Caco-2 (cell line): ENCODE measurements at regions not wholly inside any gene's neighbourhood (a gene's known extent, or its start where the extent isn't known, plus 50 kb on each side); places are given as distances from the start of the nearest gene placed in this dataset.

ENCODE experiments used
- BruUV-seq: library from RNA; stranded (reverse); fragments of 400-500 nt; replicated peaks from 2 replicates; lab custom pipeline; 2021; lab: Mats Ljungman, UMichigan
- CTCF ChIA-PET: fragments of 300-600 bp; sonication (Branson Sonifier 250); formaldehyde crosslinking; loops from one replicate; lab custom pipeline; 2022; ENCODE audit warnings: antibody characterized with exemption; lab: Charles Lee
- POLR2A ChIA-PET: fragments of 300-600 bp; sonication (Branson Sonifier 250); formaldehyde crosslinking; loops from one replicate; lab custom pipeline; 2022; ENCODE audit warnings: antibody characterized with exemption; lab: Charles Lee
- DNase-seq, 2 experiments: peaks; one replicate each; pipeline versions ENCODE4 v3.0.0 to v3.0.0-alpha.2; 2020 to 2022
- H3K27me3 ChIP-seq: replicated peaks from 2 replicates; pipeline ENCODE4 v1.6.0; 2011; ENCODE audit warnings: low read length; ENCODE audit not compliant: control insufficient read depth, insufficient read depth
- H3K36me3 ChIP-seq: 2 replicates; pipeline ENCODE4 v1.5.1; 2011; ENCODE audit warnings: low read length; ENCODE audit not compliant: control insufficient read depth, insufficient read depth
- H3K4me1 ChIP-seq: fragments of 250-450 bp; sonication (Bioruptor Pico); 2 replicates; pipeline ENCODE4 v1.5.1; 2020; ENCODE audit warnings: mild to moderate bottlenecking
- H3K4me3 ChIP-seq: 2 replicates; pipeline ENCODE4 v1.5.1; 2011; ENCODE audit warnings: low read depth, mild to moderate bottlenecking, control low read depth, low read length
- H3K9me3 ChIP-seq: fragments of 250-450 bp; sonication (Bioruptor Pico); 2 replicates; pipeline ENCODE4 v1.5.1; 2020; ENCODE audit warnings: mild to moderate bottlenecking, moderate library complexity
- H3K27ac Mint-ChIP-seq: one replicate; pipeline ENCODE4 v1.8.0; 2022; ENCODE audit warnings: mixed read lengths; ENCODE audit not compliant: unreplicated experiment
- H3K27me3 Mint-ChIP-seq: one replicate; pipeline ENCODE4 v1.8.0; 2022; ENCODE audit warnings: mixed read lengths; ENCODE audit not compliant: insufficient read depth, unreplicated experiment
- H3K36me3 Mint-ChIP-seq: one replicate; pipeline ENCODE4 v1.8.0; 2022; ENCODE audit warnings: mild to moderate bottlenecking, mixed read lengths; ENCODE audit not compliant: insufficient read depth, unreplicated experiment
- H3K4me1 Mint-ChIP-seq: one replicate; pipeline ENCODE4 v1.8.0; 2022; ENCODE audit warnings: low read depth, mixed read lengths; ENCODE audit not compliant: unreplicated experiment
- H3K4me3 Mint-ChIP-seq: one replicate; pipeline ENCODE4 v1.8.0; 2022; ENCODE audit warnings: mild to moderate bottlenecking, moderate library complexity, mixed read lengths; ENCODE audit not compliant: unreplicated experiment
- H3K9me3 Mint-ChIP-seq: one replicate; pipeline ENCODE4 v1.8.0; 2022; ENCODE audit warnings: mixed read lengths; ENCODE audit not compliant: unreplicated experiment
- intact Hi-C: fragments of 100-400 bp; cut with micrococcal nuclease; formaldehyde crosslinking; loops from one replicate; pipeline ENCODE4 v1.10.0; 2022; ENCODE audit not compliant: unreplicated experiment
- TF ChIP-seq, protein P1 (sequence below), 2 experiments: fragments of 200-600 bp in 1 of 2; IDR thresholded peaks; 1 replicate in 1 of 2; 2 replicates in 1 of 2; pipeline versions ENCODE4 v1.5.1 to v1.8.0; 2011 to 2022; ENCODE audit warnings: antibody characterized with exemption in 1 of 2, control low read depth in 1 of 2, inconsistent platforms in 1 of 2, low read depth in 1 of 2, low read length in 1 of 2, mild to moderate bottlenecking in 1 of 2, moderate library complexity in 1 of 2; ENCODE audit not compliant: insufficient read depth in 1 of 2, severe bottlenecking in 1 of 2, unreplicated experiment in 1 of 2

DNA sequence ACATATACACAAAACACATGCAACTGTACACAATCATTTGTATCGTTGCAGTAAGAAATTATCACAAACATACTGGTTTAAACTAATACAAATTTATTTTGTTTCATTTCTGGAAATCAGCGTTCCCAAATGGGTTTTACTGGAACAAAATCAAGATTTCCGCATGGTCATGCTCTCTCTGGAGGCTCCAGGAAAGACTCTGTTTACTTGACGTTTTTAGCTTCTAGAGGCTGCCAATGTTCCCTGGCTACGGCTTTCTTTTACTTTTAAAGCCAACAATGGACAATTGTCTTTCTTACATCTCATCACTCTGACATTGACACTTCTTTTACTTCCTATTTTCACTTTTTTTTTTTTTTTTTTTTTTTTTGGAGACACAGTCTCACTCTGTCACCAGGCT is 793.1 kb downstream of the CDH9 start:
- Histone ChIP-seq H3K36me3 (no peaks in the 10 kb centered on the region), H3K9me3 (no peaks in the 10 kb centered on the region), H3K4me3 (no peak overlapping the region), H3K4me1 (no peaks in the 10 kb centered on the region), H3K27me3 (no peaks in the 10 kb centered on the region)
- H3K27me3 Mint-ChIP-seq: no peaks in the 10 kb centered on the region
- H3K4me1 Mint-ChIP-seq: no peaks in the 10 kb centered on the region
- H3K4me3 Mint-ChIP-seq: no peak overlapping the region
- ChIA-PET POLR2A (no interaction called here), CTCF (no interaction called here)
- H3K9me3 Mint-ChIP-seq: no peaks in the 10 kb centered on the region
- no peaks in the 10 kb centered on the region for H3K36me3 Mint-ChIP-seq
- H3K27ac Mint-ChIP-seq: no peak overlapping the region
- BruUV-seq: no TSS peak
- TF ChIP-seq, protein P1, sequence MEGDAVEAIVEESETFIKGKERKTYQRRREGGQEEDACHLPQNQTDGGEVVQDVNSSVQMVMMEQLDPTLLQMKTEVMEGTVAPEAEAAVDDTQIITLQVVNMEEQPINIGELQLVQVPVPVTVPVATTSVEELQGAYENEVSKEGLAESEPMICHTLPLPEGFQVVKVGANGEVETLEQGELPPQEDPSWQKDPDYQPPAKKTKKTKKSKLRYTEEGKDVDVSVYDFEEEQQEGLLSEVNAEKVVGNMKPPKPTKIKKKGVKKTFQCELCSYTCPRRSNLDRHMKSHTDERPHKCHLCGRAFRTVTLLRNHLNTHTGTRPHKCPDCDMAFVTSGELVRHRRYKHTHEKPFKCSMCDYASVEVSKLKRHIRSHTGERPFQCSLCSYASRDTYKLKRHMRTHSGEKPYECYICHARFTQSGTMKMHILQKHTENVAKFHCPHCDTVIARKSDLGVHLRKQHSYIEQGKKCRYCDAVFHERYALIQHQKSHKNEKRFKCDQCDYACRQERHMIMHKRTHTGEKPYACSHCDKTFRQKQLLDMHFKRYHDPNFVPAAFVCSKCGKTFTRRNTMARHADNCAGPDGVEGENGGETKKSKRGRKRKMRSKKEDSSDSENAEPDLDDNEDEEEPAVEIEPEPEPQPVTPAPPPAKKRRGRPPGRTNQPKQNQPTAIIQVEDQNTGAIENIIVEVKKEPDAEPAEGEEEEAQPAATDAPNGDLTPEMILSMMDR (IDR thresholded peaks at IDR 0.05; ENCODE audit: insufficient read depth in 1 of 2, low read depth in 1 of 2, low read length in 1 of 2, severe bottlenecking in 1 of 2, unreplicated experiment in 1 of 2): no peak
- DNase-seq: no peak
- intact Hi-C loops: no loop called here

DNA sequence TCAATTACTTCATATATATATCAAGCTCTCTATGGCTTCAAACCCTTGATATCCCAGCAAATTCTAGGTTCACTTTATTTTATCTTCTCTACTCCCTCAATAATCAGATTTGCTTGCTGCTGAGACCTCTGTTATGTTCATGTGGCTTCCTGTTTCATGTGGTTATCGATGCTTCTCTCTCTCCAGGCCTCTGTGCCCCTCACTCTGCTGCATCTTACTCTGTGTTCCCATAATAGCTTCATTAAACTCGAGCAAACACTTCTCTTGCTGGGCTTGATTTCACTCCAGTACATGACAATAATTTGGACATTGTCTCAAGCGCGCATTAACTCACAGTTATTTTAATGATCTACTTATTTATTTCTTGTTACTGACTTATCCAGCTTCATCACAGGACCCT is 798.8 kb downstream of the CDH9 start:
- no peak overlapping the region for H3K4me3 ChIP-seq
- no peaks in the 10 kb centered on the region for H3K36me3 ChIP-seq
- no peaks in the 10 kb centered on the region for H3K36me3 Mint-ChIP-seq
- TF ChIP-seq, protein P1 (IDR thresholded peaks at IDR 0.05; ENCODE audit: insufficient read depth in 1 of 2, low read depth in 1 of 2, low read length in 1 of 2, severe bottlenecking in 1 of 2, unreplicated experiment in 1 of 2): no peak
- no peaks in the 10 kb centered on the region for H3K27me3 Mint-ChIP-seq
- peaks cover 8% of the 10 kb centered on the region for H3K9me3 Mint-ChIP-seq
- no peak overlapping the region for H3K27ac Mint-ChIP-seq
- no peak for DNase-seq
- H3K9me3 ChIP-seq: no peaks in the 10 kb centered on the region
- no TSS peak for BruUV-seq
- H3K27me3 ChIP-seq: no peaks in the 10 kb centered on the region
- CTCF ChIA-PET: no interaction called here
- H3K4me1 Mint-ChIP-seq: no peaks in the 10 kb centered on the region
- no peaks in the 10 kb centered on the region for H3K4me1 ChIP-seq
- intact Hi-C loops: no loop called here
- no peak overlapping the region for H3K4me3 Mint-ChIP-seq
- POLR2A ChIA-PET: no interaction called here

DNA sequence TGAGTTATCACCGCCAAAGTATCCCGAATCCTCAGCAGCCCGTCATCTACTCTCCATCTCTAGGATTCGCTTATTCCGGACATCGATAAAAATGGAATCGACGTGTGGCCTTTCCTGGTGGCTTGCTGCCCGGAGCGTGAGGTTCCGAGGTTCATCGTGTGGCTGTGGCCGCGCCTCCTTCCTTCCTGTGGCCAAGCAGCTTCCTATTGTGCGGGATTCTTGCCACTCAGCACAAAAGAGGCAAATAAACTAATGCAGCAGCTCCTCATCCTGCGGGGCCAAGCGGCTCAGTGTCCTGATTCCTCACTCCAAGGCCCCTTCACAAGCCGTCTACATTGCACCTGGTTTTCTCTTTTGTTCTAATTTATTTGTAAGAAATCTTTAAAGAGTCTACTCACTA is 800.9 kb downstream of the CDH9 start:
- Histone ChIP-seq H3K4me3 (no peak overlapping the region), H3K27me3 (no peaks in the 10 kb centered on the region), H3K4me1 (no peaks in the 10 kb centered on the region), H3K9me3 (no peaks in the 10 kb centered on the region), H3K36me3 (no peaks in the 10 kb centered on the region)
- intact Hi-C loops: no loop called here
- TF ChIP-seq, protein P1 (IDR thresholded peaks at IDR 0.05; ENCODE audit: insufficient read depth in 1 of 2, low read depth in 1 of 2, low read length in 1 of 2, severe bottlenecking in 1 of 2, unreplicated experiment in 1 of 2): no peak
- Mint-ChIP-seq H3K27me3 (no peaks in the 10 kb centered on the region), H3K4me1 (no peaks in the 10 kb centered on the region), H3K9me3 (peaks cover 21% of the 10 kb centered on the region), H3K36me3 (no peaks in the 10 kb centered on the region), H3K27ac (no peak overlapping the region), H3K4me3 (no peak overlapping the region)
- no peak for DNase-seq
- CTCF ChIA-PET: no interaction called here
- BruUV-seq: no TSS peak
- POLR2A ChIA-PET: no interaction called here
